ENCODE measurements at regions not wholly inside any gene's neighbourhood (a gene's known extent, or its start where the extent isn't known, plus 50 kb on each side); places are given as distances from the start of the nearest gene placed in this dataset.
A peak's percentile ranks its signal among the peaks of the same experiment; 100 is the strongest.
"Not testable (repeated sequence)": the region's sequence is repeated elsewhere in the genome, so short reads cannot be mapped to it uniquely, and the experiment has no call there.

DNA sequence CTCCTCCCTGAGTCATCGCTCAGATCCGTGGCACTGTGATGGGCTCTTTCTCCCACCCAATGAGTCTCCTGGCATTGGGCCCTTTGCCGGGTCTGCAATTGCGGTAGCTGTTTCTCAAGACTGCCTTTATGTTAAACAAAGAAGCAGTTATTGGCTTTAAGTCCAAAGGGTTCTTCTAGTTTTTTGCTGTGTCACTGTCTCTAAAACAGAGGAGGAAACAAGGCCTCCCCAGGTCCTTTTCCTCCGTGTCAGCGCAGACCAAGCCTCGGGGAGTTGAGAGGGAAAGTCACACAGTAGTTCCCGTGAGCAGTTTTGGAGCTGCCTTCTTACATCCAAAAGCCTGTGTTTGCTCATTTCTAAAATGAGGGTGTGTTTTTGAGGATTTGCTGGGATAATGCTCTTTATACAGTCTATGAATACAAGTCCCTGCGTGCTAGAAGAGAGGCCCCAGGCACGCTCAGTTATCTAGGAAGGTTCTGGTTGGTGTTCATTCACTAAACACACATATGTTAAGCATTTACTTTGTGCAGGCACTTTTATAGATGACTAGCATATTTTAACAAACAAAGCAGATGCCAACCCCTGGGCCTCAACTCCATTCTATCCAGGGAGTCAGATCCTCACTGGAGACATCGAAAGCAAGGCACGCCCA lies 126.0 kb upstream of the PZP start:
- DNase-seq: no peak

DNA sequence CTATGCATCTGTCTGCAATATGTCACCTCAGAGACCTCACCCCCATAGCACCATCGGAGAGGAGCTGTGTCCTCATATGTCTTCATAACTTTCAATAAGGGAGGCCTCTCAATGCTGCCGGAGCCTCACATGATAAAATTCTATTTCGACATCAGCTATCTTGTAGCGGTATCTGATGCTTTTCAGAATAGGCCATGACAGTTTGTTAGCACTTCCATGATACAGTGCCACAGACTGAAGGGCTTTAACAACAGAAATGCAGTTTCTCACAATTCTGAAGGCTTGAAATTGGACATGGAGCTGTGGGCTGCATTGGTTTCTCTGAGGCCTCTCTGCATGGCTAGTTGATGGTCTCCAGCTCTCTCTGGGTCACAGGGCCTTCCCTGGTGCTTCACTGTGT lies 125.0 kb upstream of the PZP start:
- DNase-seq: no peak

DNA sequence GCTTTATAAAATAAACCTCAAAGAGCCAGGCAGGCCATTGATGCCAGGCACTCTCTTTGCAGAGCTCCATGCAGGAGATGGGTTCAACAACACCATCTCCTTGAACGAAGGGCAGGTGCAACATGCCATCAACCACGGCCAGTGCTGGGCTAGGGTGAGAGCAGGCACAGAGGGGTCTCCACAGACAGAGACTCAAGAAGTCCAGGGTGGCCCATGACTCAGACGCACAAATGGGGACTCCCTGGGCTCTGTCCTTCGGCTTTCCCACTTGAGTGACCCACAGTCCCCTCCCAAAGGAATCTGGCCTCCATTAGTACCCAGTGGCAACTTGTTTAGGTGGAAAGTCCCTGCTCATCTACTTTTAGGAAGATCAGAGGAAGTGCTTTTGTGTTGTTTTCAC lies 124.4 kb upstream of the PZP start:
- DNase-seq: no peak

DNA sequence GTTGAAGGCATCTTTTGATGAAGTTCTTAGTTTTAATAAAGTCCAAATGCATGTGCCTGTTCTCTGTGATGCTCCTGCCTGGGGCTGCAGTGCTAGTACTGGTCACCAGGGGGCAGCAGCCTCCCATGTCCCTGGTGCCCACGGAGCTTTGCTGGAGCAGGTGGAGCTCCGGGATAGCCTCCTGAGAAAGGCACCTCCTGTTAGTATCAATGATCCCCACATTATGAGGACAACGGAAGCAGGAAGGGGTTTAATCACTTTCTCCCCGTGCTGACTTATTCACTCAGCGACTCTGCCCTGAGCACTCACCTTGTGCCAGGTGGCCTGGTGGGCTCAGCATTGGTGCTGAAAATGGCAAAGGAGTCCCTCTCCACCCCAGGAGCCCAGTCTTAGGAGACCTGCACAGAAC lies 123.0 kb upstream of the PZP start:
- peak; percentile 70 to 76 for DNase-seq

DNA sequence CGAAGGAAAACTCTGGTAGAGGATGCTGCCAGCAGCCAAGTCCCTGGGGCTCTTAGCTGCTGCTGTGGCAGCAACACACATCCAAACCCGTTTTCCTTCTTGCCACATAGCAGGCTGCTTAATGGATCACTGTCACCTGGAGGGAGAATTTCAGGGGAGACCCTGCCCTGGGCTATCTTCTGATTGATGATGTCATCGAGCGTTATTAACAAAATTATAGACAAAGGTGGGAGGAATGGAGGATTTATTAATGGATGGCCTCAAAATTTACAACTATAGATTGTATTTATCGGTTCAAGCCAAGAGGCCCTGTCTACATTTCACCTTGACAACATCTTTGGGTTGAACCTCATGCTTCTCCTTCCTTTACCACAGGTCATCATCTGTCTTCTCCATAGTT lies 120.8 kb upstream of the PZP start:
- DNase-seq: no peak

DNA sequence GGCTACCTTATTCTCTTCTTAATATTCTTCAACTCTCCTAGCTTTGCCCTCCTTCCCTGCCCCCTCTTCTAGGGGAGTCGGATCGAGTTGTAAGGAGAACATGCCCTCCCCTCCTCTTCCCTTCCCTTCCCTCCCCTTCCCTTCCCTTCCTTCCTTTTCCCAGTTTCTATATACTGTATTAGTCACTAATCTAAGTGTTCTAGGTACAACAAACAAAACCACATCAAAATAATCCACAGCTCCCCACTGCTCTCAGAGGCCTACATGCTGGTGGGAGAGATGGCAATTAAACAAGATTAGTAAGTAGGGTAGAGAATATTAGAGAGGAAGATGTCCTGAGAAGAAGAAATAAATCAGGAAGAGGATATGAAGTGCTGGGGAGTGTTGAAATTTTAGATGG lies 119.9 kb upstream of the PZP start:
- no peak for DNase-seq

DNA sequence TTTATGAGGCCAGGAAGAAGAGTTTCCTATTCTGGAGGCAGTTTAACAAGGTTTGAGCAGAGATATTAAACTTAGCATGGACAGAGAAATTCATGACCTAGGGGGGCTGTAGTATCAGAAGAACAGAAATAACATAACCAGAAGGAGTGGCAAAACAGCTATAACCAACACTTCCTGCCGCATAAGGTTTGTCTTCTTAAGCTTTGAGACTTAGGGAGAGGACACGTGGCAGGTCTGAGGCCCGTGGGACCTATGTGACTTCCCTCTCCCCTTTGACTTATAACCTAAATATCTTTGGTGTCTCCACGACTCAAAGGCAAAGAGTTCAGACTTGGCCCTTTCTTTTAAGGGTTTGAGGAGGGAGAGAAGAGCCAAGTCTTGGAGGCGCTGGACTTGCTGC lies 119.1 kb upstream of the PZP start:
- no peak for DNase-seq

DNA sequence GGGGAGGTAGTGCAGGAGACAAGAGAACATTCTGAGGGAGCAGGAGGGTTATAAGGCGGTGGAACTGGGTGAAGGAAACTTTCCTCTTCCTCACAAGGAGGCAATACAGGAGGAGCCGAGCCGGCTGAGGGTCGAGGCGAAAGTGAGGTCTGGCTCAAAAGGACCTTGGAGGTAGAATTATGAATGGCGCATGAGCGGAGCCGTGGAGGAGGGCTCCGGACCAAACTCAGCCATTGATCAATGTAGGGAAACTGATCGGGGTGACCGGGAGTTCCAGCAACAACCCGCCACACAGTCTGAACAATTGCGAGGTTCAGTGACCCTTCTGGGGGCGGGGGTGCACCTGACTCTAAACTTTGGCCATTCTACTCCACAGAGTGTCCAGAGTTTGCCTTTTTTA lies 118.7 kb upstream of the PZP start:
- DNase-seq: not testable (repeated sequence)

DNA sequence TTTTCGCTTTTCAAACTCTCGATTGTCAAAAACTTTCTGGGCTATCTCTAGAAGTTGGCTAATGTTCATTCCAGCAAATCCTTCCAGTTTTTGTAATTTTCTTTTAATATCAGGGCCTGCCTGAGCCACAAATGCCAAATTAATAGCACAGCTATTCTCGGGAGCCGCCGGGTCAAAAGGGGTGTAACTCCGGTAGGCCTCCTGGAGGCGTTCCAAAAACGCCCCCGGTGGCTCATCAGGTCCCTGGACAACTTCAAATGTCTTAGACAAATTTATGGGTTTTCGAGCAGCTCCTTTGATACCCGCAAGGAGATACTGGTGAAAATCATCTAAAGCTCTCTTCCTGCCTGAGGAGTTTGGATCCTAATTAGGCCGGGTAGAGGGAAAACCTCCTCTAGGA lies 117.9 kb upstream of the PZP start:
- no peak for DNase-seq

DNA sequence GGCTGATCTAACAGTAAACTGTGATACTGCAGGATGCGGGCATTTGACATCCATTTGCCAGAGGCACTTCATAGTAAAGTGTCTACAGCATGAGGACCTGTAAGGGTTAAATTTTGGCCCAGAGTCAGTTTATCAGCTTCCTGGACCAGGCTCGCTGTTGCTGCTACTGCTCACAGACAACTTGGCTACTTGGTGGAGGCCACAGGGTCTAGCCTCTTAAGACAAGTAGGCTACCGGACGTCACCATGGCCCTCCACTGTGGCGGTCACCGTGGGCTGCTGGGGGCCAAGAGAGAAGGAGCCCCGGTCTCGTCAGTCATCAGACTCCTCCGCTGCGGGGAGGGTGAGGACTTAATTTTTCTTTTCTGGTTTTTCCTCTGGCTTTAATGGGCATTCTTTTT lies 117.3 kb upstream of the PZP start:
- no peak for DNase-seq

DNA sequence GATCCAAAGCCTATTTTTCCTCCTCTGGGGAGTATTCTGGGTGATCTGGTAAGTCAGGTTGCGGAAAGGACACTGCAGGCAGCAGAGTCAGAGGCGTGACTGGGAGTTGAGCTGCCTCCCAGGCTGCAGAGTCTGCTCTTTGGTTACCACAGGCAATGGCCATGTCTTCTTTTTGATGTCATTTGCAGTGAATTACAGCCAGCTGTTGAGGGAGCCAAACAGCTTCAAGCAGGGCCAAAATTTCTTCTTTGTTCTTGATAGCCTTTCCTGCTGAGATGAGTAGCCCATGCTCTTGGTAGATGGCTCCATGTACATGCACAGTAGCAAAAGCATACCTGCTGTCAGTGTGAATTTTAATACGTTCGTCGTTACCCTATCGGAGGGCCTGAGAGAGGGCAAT lies 116.6 kb upstream of the PZP start:
- DNase-seq: no peak

DNA sequence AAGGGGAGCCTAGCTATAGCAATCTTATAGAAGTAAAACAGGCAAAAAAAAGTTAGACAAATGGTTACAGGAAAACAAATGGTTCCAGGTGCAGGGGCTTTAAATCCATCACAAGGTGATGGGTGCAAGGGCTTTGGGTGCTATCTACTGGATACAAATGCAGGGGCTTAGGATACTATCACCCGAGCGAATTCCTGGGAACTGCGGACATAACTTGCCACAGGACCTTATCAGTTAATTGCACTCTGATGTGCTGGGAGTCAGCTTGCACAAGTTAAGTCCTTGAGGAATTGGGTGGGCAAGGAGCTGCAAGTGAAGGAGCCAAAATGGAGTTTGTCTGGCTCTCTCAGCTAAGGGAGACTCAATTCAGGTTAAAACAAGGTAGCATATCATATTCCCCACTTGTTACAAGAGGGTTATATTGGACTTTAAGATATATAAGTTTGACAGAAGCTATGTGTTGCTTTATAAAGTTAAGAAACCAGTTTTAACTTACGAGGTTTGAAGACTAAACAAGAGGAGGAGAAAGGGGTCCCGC lies 115.0 kb upstream of the PZP start:
- no peak for DNase-seq

DNA sequence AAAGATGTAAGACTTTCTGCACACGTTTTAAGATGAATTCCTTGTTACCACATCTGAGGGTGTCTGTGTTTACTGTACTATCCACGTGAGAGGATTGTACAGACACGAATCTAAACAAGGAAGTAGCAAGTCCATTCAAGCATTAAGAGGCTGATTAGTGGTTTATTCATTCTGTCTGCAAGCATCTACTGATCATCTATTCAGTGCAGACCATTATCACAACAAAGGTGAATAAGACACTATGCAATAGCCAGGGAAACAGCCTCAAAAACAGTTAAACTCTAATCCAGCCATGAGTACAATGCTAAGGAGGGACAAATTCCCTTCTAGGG lies 111.6 kb upstream of the PZP start:
- no peak for DNase-seq

DNA sequence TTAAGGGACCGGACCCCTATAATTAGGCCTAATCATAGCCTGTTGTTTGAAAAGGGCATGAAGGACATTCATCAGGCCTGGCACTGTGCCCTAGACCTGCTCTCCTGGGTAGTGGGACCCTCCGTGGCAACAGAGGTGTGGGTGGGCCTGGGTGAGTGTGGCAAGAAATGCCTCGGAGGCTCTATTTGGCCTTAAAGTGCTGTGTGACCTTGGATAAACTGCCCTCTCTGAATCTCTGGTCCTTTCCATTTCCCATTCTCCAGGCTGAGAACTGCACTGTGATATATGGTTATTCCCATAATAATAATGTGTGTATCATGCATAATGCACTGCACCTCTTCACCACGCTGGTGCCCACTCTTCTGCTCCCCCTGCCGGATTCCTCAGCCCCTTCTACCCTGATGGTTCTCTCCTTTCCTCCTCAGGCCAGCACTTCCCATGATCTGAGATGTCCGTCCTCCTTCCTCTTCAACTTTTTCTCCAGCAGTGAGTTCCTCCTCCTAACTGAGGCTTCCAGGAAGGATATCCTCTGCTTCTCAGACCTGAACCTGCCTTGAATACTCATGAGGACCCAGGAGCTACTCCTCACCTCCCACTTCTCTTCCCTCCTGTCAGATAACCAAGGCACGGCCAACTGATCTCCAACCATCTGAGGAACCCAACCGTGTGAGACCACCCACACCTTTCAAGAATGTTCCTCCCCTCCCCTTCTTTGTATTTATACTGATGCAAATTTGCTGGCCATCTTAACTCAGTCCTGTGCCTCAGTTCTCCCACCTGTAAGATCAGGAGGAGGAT lies 111.0 kb upstream of the PZP start:
- DNase-seq: no peak

DNA sequence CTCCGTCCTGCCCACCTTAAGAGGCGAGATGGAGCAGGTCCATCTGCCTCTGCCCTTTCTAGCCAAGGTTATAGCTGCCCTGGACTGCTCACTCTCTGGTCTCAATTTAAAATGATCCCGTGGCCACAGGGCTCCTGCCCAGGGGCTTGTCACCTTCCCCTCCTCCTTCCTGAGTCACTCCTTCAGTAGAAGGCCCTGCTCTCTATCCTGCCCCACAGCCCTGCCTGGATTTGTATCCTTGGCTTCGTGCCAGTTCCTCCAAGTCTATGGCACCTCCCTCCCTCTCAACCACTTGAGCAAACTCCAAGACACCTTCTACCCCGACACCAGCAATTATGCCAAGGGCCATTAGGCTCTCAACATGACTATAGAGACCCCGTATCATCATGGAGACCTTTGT lies 105.3 kb upstream of the PZP start:
- DNase-seq: not testable (repeated sequence)

DNA sequence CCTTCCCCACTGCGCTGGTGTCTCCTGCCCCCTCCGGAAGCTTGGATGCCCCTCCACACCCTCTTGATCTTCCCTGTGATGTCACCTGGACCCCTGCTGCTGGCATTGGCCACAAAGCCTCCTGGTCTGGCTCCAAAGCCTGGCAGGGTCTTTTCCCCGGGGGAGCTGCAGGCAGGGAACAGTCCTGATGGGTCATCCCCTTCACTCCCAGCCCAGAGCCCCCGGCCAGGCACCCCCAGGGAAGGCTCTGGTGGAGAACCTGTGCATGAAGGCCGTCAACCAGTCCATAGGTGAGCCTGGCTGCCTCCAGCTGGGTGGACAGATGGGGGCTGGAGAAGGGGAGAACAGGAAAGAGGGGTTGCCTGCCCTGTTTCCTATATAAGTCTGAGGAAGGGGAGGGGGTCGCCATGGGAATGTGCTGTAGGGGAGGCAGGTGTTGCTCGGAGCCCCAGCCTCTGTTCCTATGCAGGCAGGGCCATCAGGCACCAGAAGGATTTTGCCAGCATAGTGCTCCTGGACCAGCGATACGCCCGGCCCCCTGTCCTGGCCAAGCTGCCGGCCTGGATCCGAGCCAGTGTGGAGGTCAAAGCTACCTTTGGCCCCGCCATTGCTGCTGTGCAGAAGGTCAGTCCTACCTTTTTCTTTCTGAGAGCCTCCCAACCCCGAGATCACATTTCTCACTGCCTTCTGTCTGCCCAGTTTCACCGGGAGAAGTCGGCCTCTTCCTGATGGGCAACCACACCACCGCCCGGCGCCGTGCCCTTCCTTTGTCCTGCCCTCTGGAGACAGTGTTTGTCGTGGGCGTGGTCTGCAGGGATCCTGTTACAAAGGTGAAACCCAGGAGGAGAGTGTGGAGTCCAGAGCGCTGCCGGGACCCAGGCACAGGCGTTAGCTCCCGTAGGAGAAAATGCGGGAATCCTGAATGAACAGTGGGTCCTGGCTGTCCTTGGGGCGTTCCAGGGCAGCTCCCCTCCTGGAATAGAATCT lies 104.5 kb upstream of the PZP start:
- not testable (repeated sequence) for DNase-seq

DNA sequence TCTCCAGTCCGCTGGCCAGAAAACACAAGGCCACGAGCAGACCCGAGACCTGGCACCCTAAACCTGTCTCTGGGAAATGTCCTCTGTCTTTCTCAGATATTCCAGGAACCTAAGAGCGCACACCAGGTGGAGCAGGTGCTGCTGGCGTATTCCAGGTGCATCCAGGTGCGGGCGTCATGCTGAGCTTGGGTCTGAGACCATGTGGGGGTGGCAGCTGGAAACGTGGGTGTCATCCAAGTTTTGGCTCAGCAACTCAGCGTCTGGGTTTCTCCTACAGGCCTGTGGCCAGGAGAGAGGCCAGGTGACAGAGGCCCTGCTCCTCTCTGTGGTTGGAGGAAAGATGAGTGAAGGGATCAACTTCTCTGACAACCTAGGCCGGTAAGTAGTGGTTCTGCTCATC lies 103.3 kb upstream of the PZP start:
- DNase-seq: not testable (repeated sequence)

DNA sequence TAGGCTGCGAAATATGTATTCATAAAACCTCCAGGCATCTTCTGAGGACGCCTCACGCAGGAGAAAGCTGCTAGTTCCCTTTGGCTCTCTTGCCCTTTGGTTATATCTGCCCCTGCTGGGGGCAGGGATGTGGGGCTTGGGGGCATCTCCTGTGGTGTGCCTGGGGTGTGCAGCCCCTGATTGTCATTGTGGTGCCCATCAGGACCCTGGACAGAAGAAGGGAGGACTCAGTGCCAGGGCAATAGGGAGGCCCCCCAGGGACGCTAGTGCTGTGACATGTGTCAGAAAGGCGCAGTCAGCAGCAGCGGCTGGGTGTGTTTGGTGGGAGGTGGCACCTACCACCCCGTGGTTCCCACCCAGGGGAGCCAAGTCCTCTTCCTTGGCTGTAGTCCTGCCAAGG lies 102.5 kb upstream of the PZP start:
- DNase-seq: not testable (repeated sequence)

DNA sequence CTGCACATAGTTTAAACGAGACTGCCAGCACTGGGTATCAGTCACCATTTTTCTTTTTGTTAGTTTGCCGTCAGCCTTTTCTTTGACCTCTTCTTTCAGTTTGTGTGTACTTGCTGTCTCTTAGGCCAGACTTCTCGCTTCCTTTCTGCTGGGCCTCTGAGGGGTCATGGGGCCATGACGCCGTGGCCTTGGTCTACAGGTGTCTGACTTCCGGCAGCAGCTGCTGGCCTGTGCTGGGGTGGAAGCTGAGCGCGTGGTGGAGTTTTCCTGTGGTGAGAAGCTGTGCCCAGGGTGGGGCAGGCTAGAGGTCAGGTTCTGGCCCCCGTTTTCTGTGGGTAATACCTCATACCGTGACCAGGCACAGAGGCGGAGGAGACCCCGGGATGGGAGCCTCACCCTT lies 101.6 kb upstream of the PZP start:
- DNase-seq: not testable (repeated sequence)

DNA sequence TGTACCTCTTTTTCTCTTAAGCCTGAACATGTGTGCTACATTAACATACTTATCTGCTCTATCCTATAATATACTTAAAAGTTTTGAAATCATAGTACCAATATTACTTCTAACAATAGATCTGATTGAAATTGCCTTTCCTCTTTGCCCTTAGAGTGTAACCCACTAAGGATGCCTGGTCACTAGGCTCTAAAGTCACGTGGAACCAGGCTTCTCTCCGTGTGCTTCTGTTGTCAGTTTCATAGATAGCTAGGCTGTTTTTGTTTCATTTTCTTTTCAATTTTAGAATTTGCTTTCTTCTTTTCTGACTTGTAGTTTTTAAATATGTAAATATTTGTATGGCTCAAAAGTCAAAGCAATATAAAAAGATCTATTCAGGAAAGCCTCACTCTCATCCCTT lies 100.5 kb upstream of the PZP start:
- not testable (repeated sequence) for DNase-seq

DNA sequence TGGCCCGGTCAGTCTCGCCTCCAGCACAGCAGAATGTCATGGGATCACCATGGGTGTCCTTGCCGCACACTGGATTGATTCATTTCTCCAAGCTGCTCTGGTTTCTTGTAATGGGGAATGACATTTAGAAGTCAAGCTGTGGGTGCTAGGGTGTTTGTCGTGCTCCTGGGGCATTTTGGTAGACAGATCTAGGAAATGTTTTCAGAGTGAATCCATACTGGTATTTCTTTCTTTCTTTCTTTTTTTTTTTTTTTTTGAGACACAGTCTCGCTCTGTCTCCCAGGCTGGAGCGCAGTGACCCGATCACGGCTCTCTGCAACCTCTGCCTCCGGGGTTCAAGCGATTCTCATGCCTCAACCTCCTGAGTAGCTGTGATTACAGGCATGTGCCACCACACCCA lies 100.0 kb upstream of the PZP start:
- not testable (repeated sequence) for DNase-seq

DNA sequence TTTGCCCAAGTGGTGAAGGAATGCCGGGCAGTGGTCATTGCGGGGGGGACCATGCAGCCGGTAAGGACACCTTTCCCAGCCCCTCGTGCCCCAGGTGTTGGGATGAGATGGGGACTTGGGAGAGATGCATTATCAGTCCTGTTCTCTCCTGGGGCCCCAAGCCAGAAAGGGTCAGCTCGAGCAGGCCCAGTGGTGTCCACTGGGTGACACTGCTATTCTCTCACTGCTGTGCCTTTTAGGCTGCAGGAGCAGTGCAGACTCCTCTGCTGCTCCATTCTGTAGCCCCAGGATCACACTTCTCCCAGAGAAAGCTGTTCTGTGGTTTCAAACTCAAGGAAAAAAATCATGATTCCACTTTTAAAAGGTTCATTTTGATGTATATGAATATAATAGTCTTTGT lies 99.1 kb upstream of the PZP start:
- not testable (repeated sequence) for DNase-seq

DNA sequence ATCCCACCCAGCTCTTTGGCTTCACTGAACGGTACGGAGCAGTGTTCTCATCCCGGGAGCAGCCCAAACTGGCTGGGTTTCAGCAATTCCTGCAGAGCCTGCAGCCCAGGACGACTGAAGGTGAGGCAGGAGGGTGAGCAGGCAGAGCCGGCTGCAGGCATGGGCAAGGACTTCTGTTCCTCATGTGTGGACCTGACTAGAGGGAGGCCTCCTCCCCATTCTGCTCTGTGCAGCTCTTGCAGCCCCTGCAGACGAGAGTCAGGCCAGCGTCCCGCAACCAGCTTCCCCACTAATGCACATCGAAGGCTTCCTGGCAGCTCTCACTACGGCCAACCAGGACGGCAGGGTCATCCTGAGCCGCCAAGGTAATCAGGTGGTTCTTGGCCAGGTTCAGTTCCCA lies 97.8 kb upstream of the PZP start:
- not testable (repeated sequence) for DNase-seq

Data from CD4-positive, alpha-beta T cell treated with Interleukin-1 beta for 1 hour (primary cell).